Hepatocyte (in vitro differentiated cells): ENCODE measurements at regions not wholly inside any gene's neighbourhood (a gene's known extent, or its start where the extent isn't known, plus 50 kb on each side); places are given as distances from the start of the nearest gene placed in this dataset.

Experiments used
- EZH2 ChIP-seq: fragments of 200-600 bp; sonication (generic); IDR thresholded peaks from 2 replicates; pipeline ENCODE4 v1.6.1; 2016; ENCODE audit warnings: antibody characterized with exemption, mild to moderate bottlenecking, borderline replicate concordance
- TF ChIP-seq, protein P1 (sequence below): fragments of 200-600 bp; sonication (generic); IDR thresholded peaks from 2 replicates; pipeline ENCODE4 v1.5.1; 2016; ENCODE audit warnings: antibody characterized with exemption, mild to moderate bottlenecking; ENCODE audit not compliant: poor library complexity

DNA sequence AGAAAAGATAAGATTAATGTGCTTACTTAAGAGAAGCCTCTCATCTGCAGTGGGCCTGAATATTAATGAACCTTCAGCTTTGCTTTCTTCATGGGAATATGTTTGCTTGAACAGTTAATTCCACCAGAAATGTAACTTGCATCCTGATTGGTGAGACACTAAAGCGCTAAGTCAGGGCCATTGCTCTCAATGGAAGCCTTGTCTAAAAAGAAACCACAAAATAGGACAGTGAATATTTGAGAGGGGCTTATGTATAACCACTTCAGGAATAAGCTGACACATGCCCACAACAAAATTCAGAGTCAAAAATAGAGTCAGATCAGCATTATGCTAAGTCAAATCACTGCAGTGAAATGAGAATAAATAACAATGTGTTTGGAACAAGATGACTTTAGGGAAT lies 1125.8 kb downstream of the STIM2 start:
- TF ChIP-seq, protein P1, sequence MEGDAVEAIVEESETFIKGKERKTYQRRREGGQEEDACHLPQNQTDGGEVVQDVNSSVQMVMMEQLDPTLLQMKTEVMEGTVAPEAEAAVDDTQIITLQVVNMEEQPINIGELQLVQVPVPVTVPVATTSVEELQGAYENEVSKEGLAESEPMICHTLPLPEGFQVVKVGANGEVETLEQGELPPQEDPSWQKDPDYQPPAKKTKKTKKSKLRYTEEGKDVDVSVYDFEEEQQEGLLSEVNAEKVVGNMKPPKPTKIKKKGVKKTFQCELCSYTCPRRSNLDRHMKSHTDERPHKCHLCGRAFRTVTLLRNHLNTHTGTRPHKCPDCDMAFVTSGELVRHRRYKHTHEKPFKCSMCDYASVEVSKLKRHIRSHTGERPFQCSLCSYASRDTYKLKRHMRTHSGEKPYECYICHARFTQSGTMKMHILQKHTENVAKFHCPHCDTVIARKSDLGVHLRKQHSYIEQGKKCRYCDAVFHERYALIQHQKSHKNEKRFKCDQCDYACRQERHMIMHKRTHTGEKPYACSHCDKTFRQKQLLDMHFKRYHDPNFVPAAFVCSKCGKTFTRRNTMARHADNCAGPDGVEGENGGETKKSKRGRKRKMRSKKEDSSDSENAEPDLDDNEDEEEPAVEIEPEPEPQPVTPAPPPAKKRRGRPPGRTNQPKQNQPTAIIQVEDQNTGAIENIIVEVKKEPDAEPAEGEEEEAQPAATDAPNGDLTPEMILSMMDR = no peak
- no peak for TF ChIP-seq EZH2
